ENCODE measurements at regions not wholly inside any gene's neighbourhood (a gene's known extent, or its start where the extent isn't known, plus 50 kb on each side); places are given as distances from the start of the nearest gene placed in this dataset.

DNA sequence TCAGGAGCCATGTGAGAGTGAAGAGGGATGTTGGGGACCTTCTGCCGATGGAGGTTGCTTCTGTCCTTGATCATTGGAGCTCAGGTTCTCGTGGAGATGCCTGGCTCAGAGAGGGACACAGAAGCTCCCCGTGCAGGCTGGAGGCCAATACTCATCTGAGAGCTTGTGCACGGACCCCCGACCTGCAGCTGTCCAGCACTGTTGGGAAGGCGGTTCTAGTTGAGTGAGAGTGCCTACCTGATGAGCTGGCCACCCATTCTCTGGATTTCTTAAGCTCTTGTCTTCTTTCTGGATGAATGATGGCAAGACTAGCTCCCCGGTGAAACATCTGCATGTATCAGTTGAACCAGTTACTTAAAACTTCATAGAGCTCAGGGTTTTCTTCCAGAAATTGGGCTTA is 247.6 kb upstream of the MKI67 start:
- Mint-ChIP-seq H3K27me3 (ENCODE audit: insufficient read depth, low read depth) (peaks cover 12% of the 10 kb centered on the region), H3K4me1 (no peaks in the 10 kb centered on the region), H3K9me3 (no peaks in the 10 kb centered on the region), H3K27ac (no peak overlapping the region), H3K4me3 (no peak overlapping the region), H3K36me3 (no peaks in the 10 kb centered on the region)
- Histone ChIP-seq H3K36me3 (no peaks in the 10 kb centered on the region), H2AFZ (replicated peaks) (no peak overlapping the region), H4K20me1 (ENCODE audit: low read depth) (no peaks in the 10 kb centered on the region), H3K4me3 (no peak overlapping the region), H3K9me3 (ENCODE audit: low read depth) (no peaks in the 10 kb centered on the region), H3K4me2 (no peak overlapping the region), H3K4me1 (no peaks in the 10 kb centered on the region), H3K27me3 (no peaks in the 10 kb centered on the region), H3K79me2 (ENCODE audit: low read depth) (no peaks in the 10 kb centered on the region), H3K27ac (no peak overlapping the region), H3K9ac (no peak overlapping the region), H3F3A (ENCODE audit: low read depth) (no peaks in the 10 kb centered on the region)
- DNase-seq (ENCODE audit: low spot score), result no peak
- TF ChIP-seq EZH2 (IDR thresholded peaks at IDR 0.05), result no peak
- no peak for TF ChIP-seq EZH2phosphoT487 (IDR thresholded peaks at IDR 0.05)
- no peak for TF ChIP-seq CTCF (IDR thresholded peaks at IDR 0.05)

DNA sequence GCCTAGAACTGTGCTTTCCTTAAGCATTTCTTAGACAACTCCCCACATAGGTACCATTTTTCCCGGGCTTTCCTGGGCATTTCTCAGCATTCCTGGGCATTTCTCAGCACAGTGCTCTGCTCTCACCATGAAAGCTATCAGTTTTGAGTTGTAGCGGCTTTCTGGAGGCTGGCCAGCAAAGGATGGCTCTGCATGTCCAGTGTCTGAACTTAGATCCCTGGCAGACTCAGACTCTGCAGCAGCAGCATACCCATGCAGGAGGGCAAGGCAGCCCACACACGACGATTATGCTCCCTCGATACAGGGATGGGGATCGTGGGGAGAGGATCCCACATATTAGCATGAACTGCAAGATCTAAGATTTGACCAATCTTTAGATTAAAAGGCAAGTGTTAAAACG is 248.9 kb upstream of the MKI67 start:
- no peak overlapping the region for H3K4me2 ChIP-seq
- no peaks in the 10 kb centered on the region for H3K79me2 ChIP-seq (ENCODE audit: low read depth)
- no peaks in the 10 kb centered on the region for H3K9me3 ChIP-seq (ENCODE audit: low read depth)
- H3K27ac ChIP-seq, result no peak overlapping the region
- H3K27ac Mint-ChIP-seq, result no peak overlapping the region
- no peaks in the 10 kb centered on the region for H3K4me1 Mint-ChIP-seq
- no peaks in the 10 kb centered on the region for H4K20me1 ChIP-seq (ENCODE audit: low read depth)
- no peaks in the 10 kb centered on the region for H3K36me3 Mint-ChIP-seq
- no peak overlapping the region for H3K4me3 ChIP-seq
- H3K4me1 ChIP-seq, result no peaks in the 10 kb centered on the region
- H3K27me3 ChIP-seq, result no peaks in the 10 kb centered on the region
- peaks cover 14% of the 10 kb centered on the region for H3K27me3 Mint-ChIP-seq (ENCODE audit: insufficient read depth, low read depth)
- H3K9me3 Mint-ChIP-seq, result no peaks in the 10 kb centered on the region
- no peak for DNase-seq (ENCODE audit: low spot score)
- H2AFZ ChIP-seq (replicated peaks), result no peak overlapping the region
- TF ChIP-seq EZH2 (IDR thresholded peaks at IDR 0.05) (no peak), CTCF (IDR thresholded peaks at IDR 0.05) (no peak)
- H3K36me3 ChIP-seq, result no peaks in the 10 kb centered on the region
- H3K9ac ChIP-seq, result no peak overlapping the region
- H3K4me3 Mint-ChIP-seq, result no peak overlapping the region
- no peaks in the 10 kb centered on the region for H3F3A ChIP-seq (ENCODE audit: low read depth)

DNA sequence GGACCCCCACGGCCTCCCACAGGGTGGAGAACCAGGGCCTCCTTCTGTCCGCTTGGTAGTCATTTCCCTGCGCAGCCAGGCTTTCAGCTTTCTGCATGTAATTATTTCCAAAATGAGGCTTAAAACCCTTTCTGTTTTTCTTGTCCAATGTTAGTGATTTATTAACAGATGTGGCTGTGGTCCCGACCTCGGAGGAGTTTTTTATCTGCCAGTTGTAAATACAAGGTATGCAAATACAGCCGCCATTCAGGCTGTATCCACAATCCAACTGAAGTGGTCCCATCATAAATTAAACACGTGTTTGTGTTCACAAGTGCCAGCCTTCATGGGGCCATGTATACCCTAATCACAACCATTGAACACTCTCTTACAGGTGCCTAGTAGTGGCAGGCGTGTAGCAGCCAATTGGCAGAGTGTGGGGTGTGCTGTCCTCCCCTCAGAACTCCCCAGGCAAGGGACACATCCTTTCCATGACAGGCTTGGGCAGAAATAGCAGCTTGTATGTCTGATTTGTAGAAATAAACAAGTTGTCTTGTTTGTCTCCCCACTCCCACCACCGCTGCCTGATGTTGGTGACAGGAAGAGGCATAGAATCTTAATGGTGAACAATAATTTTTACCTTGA is 251.3 kb upstream of the MKI67 start:
- Histone ChIP-seq H3K27ac (no peak overlapping the region), H3K9me3 (ENCODE audit: low read depth) (no peaks in the 10 kb centered on the region), H3K9ac (no peak overlapping the region), H3K36me3 (no peaks in the 10 kb centered on the region), H4K20me1 (ENCODE audit: low read depth) (no peaks in the 10 kb centered on the region), H3K79me2 (ENCODE audit: low read depth) (no peaks in the 10 kb centered on the region), H3K4me3 (no peak overlapping the region), H2AFZ (replicated peaks) (no peak overlapping the region), H3F3A (ENCODE audit: low read depth) (no peaks in the 10 kb centered on the region), H3K4me1 (no peaks in the 10 kb centered on the region), H3K27me3 (no peaks in the 10 kb centered on the region), H3K4me2 (no peak overlapping the region)
- no peaks in the 10 kb centered on the region for H3K9me3 Mint-ChIP-seq
- peaks cover 6% of the 10 kb centered on the region for H3K27me3 Mint-ChIP-seq (ENCODE audit: insufficient read depth, low read depth)
- no peaks in the 10 kb centered on the region for H3K36me3 Mint-ChIP-seq
- no peak overlapping the region for H3K27ac Mint-ChIP-seq
- no peak overlapping the region for H3K4me3 Mint-ChIP-seq
- TF ChIP-seq EZH2 (IDR thresholded peaks at IDR 0.05) (no peak), CTCF (IDR thresholded peaks at IDR 0.05) (no peak), EZH2phosphoT487 (IDR thresholded peaks at IDR 0.05) (no peak)
- DNase-seq (ENCODE audit: low spot score), result no peak
- H3K4me1 Mint-ChIP-seq, result no peaks in the 10 kb centered on the region
